ENCODE measurements at regions not wholly inside any gene's neighbourhood (a gene's known extent, or its start where the extent isn't known, plus 50 kb on each side); places are given as distances from the start of the nearest gene placed in this dataset.
"Not testable (repeated sequence)": the region's sequence is repeated elsewhere in the genome, so short reads cannot be mapped to it uniquely, and the experiment has no call there.

- TF ChIP-seq, protein P1, sequence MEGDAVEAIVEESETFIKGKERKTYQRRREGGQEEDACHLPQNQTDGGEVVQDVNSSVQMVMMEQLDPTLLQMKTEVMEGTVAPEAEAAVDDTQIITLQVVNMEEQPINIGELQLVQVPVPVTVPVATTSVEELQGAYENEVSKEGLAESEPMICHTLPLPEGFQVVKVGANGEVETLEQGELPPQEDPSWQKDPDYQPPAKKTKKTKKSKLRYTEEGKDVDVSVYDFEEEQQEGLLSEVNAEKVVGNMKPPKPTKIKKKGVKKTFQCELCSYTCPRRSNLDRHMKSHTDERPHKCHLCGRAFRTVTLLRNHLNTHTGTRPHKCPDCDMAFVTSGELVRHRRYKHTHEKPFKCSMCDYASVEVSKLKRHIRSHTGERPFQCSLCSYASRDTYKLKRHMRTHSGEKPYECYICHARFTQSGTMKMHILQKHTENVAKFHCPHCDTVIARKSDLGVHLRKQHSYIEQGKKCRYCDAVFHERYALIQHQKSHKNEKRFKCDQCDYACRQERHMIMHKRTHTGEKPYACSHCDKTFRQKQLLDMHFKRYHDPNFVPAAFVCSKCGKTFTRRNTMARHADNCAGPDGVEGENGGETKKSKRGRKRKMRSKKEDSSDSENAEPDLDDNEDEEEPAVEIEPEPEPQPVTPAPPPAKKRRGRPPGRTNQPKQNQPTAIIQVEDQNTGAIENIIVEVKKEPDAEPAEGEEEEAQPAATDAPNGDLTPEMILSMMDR (IDR thresholded peaks at IDR 0.05): peak in 1 of 6 experiments; percentile 8
- TF ChIP-seq POLR2A (IDR thresholded peaks at IDR 0.05): no peak
- H3K9me3 ChIP-seq: no peaks in the 10 kb centered on the region
- WGBS, 2 donors: 38 to 39% methylated on average over 4 of the region's 4 CpGs
- intact Hi-C loops (cut with DNase I): no loop called here
- no peak overlapping the region for H3K27ac ChIP-seq
- DNase-seq: no peak
- peaks cover 0 to 93% (median 0%) of the 10 kb centered on the region in 4 donors for H3K27me3 ChIP-seq
- H3K4me1 ChIP-seq: peaks cover 0 to 7% (median 0%) of the 10 kb centered on the region in 3 donors
- no peaks in the 10 kb centered on the region for H3K36me3 ChIP-seq
- no peak overlapping the region for H3K4me3 ChIP-seq
Observed at GRCh38 chr20:1734269-1734858, 76.8 kb upstream of the SIRPG start.

- 58 to 63% methylated on average over 6 of the region's 6 CpGs for WGBS, 2 donors
- H3K9me3 ChIP-seq; H3K36me3 ChIP-seq; DNase-seq; H3K4me3 ChIP-seq; intact Hi-C loops (cut with DNase I); H3K27ac ChIP-seq; H3K4me1 ChIP-seq: not testable (repeated sequence)
- H3K27me3 ChIP-seq: peaks cover 0 to 92% (median 0%) of the 10 kb centered on the region in 4 donors
Observed at GRCh38 chr20:1731828-1732375, 74.3 kb upstream of the SIRPG start.

GRCh38 chr20:1730981-1731711 lies 73.6 kb upstream of the SIRPG start:
- H3K27ac ChIP-seq; intact Hi-C loops (cut with DNase I): not testable (repeated sequence)

GRCh38 chr20:1727303-1727702 lies 69.7 kb upstream of the SIRPG start:
- H3K27ac ChIP-seq; intact Hi-C loops (cut with DNase I); H3K9me3 ChIP-seq; H3K4me1 ChIP-seq; H3K4me3 ChIP-seq; H3K36me3 ChIP-seq; DNase-seq: not testable (repeated sequence)
- 75 to 81% methylated on average over 3 of the region's 3 CpGs for WGBS, 2 donors
- H3K27me3 ChIP-seq: peaks cover 0 to 95% (median 0%) of the 10 kb centered on the region in 4 donors

More at GRCh38 chr20:1730981-1731711, 73.6 kb upstream of the SIRPG start:
- not testable (repeated sequence) for H3K4me3 ChIP-seq, H3K4me1 ChIP-seq, H3K9me3 ChIP-seq, DNase-seq, H3K36me3 ChIP-seq
- 32 to 53% methylated on average over 7 to 8 of the region's 8 CpGs for WGBS, 2 donors
- H3K27me3 ChIP-seq: peaks cover 0 to 92% (median 0%) of the 10 kb centered on the region in 4 donors

DNA sequence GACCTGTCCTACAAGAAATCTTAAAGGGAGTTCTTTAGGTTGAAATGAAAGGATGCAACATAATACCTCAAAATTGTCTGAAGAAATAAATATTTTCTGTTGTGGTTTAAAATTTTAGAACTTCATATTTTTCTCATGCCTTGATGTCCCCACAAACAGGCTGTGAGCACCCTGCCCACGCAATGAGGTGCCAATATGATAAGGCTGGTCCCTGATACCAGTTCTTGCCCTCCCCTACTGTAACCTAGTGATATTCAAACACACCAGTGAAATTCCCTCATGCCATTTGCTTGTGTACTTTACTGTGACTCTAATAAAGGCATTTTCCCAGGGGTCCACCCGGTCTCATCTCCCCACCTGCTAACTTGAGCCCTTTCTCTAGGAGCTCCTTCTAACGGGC lies 67.3 kb upstream of the SIRPG start:
- intact Hi-C loops (cut with DNase I): no loop called here
- Histone ChIP-seq H3K36me3 (no peaks in the 10 kb centered on the region), H3K9me3 (peaks cover 0 to 4% (median 0%) of the 10 kb centered on the region in 3 donors), H3K4me1 (no peaks in the 10 kb centered on the region), H3K27me3 (peaks cover 0 to 96% (median 0%) of the 10 kb centered on the region in 4 donors), H3K4me3 (no peak overlapping the region), H3K27ac (no peak overlapping the region)
- 70 to 71% methylated on average over 3 of the region's 3 CpGs for WGBS, 2 donors
- DNase-seq: no peak
- no peak for TF ChIP-seq POLR2A (IDR thresholded peaks at IDR 0.05)
- TF ChIP-seq, protein P1 (IDR thresholded peaks at IDR 0.05): no peak

DNA sequence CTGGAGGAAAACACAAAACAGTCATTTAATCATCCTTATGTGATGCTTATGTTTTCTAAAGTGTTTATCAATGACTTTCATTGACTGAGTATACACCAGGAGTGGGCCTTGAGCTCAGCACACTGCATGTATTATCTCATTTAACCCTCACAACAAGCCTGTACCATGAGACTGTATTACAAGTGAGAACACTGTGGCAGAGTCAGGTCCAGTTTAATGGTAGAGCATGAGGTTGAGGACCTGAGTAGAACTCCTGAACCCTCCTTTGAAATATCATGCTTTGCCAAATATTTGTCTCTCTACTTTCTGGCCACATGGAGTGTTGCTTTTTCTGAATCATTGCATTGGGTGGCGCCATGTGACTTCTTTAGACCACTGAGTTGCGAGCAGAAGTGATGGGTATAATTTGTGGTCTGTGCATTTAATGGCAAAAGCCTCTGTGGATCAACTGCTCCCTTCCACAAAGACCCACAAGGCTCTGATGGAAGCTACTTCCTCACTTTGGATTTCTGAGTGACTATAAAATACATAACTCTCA lies 65.0 kb upstream of the SIRPG start:
- H3K4me1 ChIP-seq: peaks cover 0 to 10% (median 5%) of the 10 kb centered on the region in 3 donors
- peaks cover 0 to 93% (median 0%) of the 10 kb centered on the region in 4 donors for H3K27me3 ChIP-seq
- no peak for DNase-seq
- no peak overlapping the region for H3K27ac ChIP-seq
- H3K36me3 ChIP-seq: no peaks in the 10 kb centered on the region
- peaks cover 0 to 4% (median 0%) of the 10 kb centered on the region in 3 donors for H3K9me3 ChIP-seq
- intact Hi-C loops (cut with DNase I): no loop called here
- TF ChIP-seq POLR2A (IDR thresholded peaks at IDR 0.05): no peak
- TF ChIP-seq, protein P1 (IDR thresholded peaks at IDR 0.05): no peak
- H3K4me3 ChIP-seq: no peak overlapping the region
- WGBS, 2 donors: 67 to 77% methylated on average over 1 to 2 of the region's 2 CpGs

Data from esophagus squamous epithelium (tissue), 5 donors.